Activated effector memory CD4-positive, alpha-beta T cell treated with anti-CD3 and anti-CD28 coated beads, Interleukin-2, amount 50 U/mL, for 16 hours (primary cell): ENCODE measurements at regions not wholly inside any gene's neighbourhood (a gene's known extent, or its start where the extent isn't known, plus 50 kb on each side); places are given as distances from the start of the nearest gene placed in this dataset.
"Not testable (repeated sequence)": the region's sequence is repeated elsewhere in the genome, so short reads cannot be mapped to it uniquely, and the experiment has no call there.

Experiments used
- DNase-seq: peaks from one replicate; pipeline ENCODE4 v3.0.0-alpha.2; 2020

DNA sequence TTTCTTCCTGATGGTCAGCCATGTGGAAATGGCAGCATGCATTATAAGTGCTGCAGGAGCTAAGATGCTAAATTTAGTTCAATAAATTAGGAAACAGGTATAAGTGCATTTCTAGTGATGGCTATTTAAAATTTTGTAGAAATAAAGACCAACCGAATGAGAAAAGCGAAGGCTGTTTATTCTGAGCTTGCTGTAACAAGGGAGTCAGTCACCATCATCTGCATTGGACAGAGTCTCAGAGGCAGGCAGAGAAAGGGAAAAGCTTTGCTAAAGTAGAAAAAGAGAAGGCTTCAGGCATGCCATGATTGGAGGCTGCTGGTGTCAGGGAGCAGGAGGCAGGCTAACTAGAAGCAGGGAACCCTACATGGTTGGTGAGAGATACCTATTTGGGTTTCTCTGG lies 451.0 kb downstream of the EDEM1 start:
- DNase-seq, result no peak

DNA sequence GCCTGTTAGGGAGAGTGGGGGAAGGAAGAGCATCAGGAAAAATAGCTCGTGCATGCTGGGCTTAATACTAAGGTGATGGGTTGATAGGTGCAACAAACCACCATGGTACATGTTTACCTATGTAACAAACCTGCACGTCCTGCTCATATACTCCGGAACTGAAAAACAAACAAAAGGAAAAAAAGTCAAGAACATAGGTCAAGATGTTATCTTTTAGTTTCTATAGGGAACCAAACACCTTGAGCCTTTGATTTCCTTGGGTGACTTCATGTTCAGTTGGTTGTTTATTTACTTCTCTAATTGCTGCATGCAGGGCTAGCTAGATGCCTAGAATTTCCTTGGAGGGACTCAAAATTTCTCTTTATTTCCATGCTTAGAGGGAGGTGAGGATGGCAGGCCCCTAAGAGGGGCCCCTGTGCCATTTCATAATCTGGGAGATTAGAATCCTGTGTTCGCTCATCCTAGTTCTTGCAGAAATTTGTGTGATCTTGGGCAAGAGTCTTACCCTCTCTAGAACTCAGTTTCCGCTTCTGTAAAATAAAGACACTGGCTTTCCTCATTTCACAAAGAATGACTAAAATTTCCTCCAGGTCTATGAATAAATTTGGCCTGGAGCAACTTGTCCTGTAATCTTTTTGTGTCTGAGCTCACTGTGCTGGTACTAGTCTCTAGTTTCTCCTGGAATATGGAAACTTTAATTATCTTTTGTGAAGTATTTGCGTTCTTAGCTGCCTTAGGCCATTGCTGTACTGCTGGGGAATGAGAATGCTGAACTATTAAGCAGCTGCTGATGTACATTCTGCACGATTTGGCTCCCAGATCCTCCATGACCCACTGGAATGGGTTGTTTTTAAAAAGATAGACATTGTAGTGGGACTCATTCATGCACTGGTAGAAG lies 457.5 kb downstream of the EDEM1 start:
- DNase-seq, result no peak

DNA sequence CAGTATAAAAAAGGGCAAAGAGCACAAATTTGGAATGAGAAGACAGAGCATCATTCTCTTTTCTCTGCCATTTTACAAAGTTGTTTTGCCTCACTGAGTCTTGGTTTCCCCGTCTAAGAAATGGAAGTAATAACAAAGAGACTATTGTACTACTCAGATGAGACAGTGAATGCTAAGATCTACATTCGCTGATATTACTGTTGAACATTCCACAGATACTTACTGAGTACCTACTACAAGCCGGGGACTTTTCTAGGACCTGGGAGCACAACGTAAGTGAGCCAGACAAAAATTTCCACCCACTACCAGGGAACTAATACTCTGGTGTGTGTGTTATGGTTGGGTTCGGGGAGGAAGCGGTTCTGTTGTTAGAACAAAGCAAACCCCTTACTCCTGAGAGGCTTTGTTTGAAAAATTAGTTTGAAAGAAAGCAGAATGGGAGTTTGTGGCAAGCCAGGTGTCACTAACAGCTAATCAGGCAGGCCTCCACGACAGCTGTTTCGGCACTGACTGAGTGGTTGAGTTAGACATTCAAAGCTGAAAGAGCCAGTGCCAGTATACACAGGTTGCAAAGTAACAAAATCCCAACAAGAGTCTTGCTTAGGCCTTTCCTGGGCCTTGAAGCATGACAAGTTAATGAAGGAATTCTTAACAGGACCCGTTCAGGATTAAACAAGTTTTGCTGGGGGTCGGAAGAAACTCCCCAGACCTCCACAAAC lies 458.3 kb downstream of the EDEM1 start:
- DNase-seq, result no peak

- DNase-seq, result no peak
These were observed 462.8 kb downstream of the EDEM1 start for GRCh38 chr3:5650303-5650702.

DNA sequence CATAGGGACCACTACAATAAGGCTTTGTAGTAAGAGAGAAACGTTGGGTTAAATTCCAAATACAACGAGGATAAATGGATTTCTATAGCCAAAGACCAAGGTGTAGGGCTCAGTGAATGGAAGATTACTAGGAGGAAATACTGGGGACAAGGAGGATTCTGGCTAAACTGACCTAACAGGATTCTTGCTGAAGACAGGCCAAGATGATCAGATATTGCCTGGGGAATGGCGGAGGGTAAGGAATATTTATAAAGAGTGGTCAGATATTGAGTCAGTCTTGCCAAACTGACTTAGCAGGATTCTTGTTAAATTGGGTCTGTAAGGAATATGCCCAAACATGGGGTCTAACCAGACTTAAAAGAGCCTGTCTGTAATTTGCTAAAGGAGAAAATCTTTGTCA lies 463.8 kb downstream of the EDEM1 start:
- DNase-seq, result no peak

- no peak for DNase-seq
These were observed 466.1 kb downstream of the EDEM1 start for GRCh38 chr3:5653426-5654143.

DNA sequence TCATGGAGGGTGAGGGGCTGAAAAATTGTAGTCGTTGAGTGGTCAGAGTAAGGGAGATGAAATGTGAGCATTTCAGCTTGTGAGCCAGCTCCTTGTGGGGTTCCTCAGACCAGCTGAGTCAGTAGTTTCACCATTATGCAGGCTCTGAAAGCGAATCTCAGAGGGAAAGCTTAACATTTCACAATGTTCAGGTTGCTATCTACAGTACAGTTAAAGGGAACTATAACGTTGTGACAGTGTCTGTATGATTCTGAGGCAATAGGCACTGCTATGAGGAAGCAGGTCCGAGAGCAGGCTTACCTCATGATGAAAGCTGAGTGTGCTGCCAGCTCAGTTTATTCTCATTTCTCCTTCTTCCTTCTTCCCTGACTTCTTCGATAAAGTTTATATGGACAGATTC lies 469.6 kb downstream of the EDEM1 start:
- DNase-seq, result no peak

DNA sequence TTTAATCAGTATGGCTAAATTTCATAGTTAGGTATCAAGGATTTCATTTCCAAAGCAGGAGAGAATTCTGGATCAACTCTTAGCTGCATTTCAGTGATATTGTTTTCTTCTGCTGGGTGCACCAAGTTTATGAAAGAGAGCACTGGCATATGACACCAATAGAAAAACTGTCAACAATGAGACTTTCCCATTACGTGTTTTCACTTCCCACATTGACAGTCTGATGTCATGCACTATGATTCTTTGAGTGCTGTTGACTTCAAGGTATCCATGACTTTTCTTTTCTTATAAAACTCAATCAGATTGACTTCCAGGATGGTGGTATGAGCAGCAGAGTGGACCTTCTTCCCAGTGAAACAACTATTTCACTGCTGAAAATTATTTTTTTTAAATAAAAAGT lies 476.1 kb downstream of the EDEM1 start:
- no peak for DNase-seq

GRCh38 chr3:5666455-5666854 lies 478.9 kb downstream of the EDEM1 start:
- DNase-seq, result no peak

DNA sequence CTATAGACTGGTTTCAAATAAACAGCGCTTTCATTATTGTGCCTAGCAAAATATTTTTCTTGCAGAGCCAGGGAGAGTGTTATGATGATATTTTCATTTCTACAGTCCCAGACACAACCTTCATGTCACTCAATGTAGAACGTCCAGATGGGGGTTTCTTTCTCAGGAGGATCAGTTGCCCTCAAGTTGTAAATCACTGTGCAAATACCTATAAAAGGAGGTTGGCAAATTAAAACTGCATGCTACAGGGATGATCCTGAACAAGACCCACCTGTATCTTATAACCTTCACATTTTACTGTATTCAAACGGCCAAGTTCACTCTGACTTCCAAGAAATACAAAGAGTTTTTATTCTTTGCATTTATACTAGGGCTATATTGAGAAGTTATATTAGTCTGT lies 486.0 kb downstream of the EDEM1 start:
- DNase-seq, result no peak

- no peak for DNase-seq
These were observed 487.8 kb downstream of the EDEM1 start for GRCh38 chr3:5675319-5675718.

DNA sequence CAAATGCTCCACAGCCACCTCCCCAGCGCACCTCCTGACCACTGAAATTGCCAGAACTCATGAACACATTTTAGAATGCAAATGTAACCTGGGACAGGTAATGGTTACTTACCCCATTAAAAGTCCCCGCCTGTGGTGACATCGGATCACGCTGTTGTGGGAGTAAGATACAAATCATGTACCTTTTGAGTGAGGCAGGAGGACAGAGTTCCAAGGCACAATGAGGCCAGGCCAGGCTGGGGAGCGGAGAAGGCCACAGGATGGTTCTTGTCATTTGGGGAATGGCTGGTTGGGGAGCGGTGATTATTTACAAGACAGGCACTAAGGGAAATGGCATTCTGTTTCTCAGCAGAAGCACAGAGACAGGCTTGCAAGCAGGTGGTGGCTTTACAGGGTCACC lies 490.0 kb downstream of the EDEM1 start:
- no peak for DNase-seq

GRCh38 chr3:5678248-5678647 lies 490.7 kb downstream of the EDEM1 start:
- no peak for DNase-seq

GRCh38 chr3:5678844-5679243 lies 491.3 kb downstream of the EDEM1 start:
- DNase-seq, result no peak

DNA sequence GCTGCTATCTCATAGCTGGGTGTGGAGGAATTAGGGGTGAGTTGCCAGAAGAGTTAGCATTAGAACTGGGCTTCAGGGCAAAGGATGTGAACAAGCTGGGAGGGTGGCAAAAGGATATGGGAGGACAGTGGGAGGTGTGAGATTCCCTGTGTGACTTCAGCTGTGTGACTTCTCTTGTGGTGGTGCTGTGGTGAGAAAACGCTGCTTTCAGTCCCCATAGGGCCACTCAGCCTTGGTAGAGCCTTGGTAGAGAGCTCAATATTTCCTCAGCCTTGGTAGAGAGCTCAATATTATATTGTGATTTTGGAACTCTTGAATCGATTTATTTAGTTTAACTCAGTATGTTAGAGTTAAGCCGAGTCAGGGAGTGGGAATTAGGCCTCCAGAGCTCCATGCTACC lies 499.7 kb downstream of the EDEM1 start:
- no peak for DNase-seq

GRCh38 chr3:5690490-5690889 lies 503.0 kb downstream of the EDEM1 start:
- no peak for DNase-seq

DNA sequence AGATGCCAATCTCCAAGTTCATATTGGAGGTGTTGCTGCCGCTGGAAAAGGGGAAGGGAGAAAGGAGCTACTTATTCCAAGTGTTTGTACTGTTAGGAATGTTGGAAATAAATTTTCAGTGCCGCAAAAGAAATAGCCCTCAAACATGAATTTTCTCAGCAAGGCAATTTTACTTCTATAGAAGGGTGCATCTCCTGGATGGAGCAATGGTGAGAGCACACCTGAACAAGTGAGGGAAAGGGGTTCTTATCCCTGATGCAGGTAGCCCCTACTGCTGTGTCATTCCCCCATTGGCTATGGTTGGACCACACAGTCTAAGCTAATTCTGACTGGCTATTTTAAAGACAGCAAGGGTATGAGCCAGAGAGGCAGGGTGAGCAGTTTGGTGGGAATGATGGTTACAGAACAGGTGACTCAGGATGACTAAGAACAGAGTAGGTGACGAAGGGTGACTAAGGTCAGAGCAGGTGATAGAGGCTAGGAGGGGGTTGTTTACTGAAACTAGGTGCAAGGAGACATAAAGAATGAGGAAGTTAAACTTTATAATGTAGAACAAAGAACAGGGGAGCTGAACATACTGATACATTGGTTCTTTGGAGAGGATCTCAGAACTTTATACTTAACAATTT lies 503.5 kb downstream of the EDEM1 start:
- DNase-seq, result no peak

- DNase-seq, result no peak
These were observed 504.9 kb downstream of the EDEM1 start for GRCh38 chr3:5692446-5692845.

- DNase-seq, result no peak
These were observed 506.8 kb downstream of the EDEM1 start for GRCh38 chr3:5694266-5694665.

GRCh38 chr3:5698851-5699250 lies 511.3 kb downstream of the EDEM1 start:
- DNase-seq, result no peak

DNA sequence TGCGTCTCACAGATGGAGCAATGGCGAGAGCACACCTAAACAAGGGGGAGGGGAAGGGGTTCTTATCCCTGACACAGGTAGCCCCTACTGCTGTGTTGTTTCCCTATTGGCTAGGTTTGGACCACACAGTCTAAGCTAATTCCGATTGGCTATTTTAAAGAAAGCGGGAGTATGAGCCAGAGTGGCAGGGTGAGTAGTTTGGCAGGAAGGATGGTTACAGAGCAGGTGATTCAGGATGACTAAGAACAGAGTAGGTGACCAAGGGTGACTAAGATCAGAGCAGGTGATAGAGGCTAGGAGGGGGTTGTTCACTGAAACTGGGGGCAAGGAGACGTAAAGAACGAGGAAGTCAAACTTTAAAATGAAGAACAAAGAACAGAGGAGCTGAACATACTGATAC lies 511.8 kb downstream of the EDEM1 start:
- DNase-seq, result no peak

GRCh38 chr3:5699811-5700210 lies 512.3 kb downstream of the EDEM1 start:
- DNase-seq, result no peak

GRCh38 chr3:5701005-5701404 lies 513.5 kb downstream of the EDEM1 start:
- DNase-seq, result not testable (repeated sequence)
